Activated naive CD8-positive, alpha-beta T cell (primary cell): ENCODE measurements at regions not wholly inside any gene's neighbourhood (a gene's known extent, or its start where the extent isn't known, plus 50 kb on each side); places are given as distances from the start of the nearest gene placed in this dataset.
A peak's percentile ranks its signal among the peaks of the same experiment; 100 is the strongest.
"Not testable (repeated sequence)": the region's sequence is repeated elsewhere in the genome, so short reads cannot be mapped to it uniquely, and the experiment has no call there.

Source experiments
- H3K27ac Mint-ChIP-seq: one replicate; pipeline ENCODE4 v1.8.0; 2021; ENCODE audit warnings: mixed read lengths
- H3K27me3 Mint-ChIP-seq: one replicate; pipeline ENCODE4 v1.8.0; 2021; ENCODE audit warnings: mixed read lengths
- H3K36me3 Mint-ChIP-seq: one replicate; pipeline ENCODE4 v1.8.0; 2021; ENCODE audit warnings: mixed read lengths
- H3K4me1 Mint-ChIP-seq: one replicate; pipeline ENCODE4 v1.8.0; 2021; ENCODE audit warnings: low read depth, mixed read lengths
- H3K4me3 Mint-ChIP-seq: one replicate; pipeline ENCODE4 v1.8.0; 2021; ENCODE audit warnings: mild to moderate bottlenecking, mixed read lengths
- H3K9me3 Mint-ChIP-seq: one replicate; pipeline ENCODE4 v1.8.0; 2021; ENCODE audit warnings: low read depth, mixed read lengths

- H3K4me3 Mint-ChIP-seq, result no peak overlapping the region
- no peaks in the 10 kb centered on the region for H3K9me3 Mint-ChIP-seq
- no peaks in the 10 kb centered on the region for H3K27me3 Mint-ChIP-seq
- H3K4me1 Mint-ChIP-seq, result no peaks in the 10 kb centered on the region
- H3K36me3 Mint-ChIP-seq, result no peaks in the 10 kb centered on the region
- H3K27ac Mint-ChIP-seq, result no peak overlapping the region
Measured at GRCh38 chr4:14143892-14144291, 516.4 kb upstream of the BOD1L1 start.

DNA sequence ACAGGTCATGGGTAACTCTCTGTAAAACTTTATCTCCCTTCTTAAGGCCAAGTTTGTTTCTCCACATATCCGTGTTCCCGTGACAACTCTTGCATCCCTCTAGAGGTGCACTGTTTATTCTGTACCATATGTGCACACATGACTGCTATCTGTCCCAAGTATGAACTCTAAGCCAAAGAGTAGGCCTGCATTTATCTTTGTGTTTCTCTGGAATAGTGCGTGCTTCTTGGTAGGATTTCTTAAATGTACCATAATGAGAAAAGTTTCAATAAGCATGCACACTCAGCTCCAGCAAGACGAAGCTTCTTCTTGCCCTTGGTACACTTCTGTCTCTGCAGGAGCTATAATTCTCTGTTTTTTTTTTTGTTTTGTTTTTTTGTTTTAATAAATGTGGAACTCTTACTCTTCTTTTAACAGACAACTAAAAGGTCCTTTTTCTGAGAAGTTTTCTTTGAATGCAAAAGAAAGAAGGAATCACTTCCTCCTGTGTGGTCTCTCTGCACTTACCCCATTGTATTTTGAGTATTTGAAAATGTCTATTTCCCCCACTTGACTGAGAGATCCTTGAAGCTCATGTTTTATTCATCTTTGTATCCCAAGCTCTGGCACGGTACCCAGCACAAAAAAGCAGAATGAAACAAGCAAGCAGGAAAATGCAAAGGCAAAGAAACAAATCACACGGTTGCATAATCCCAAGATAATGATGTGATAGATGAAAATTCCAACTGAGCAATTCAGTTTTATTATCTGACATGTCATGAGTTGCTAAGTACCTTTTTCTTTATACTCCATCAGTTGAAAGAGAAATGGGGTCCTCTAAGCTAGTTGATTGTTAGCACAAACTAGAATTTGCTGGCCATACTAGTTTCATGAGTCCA is 521.9 kb upstream of the BOD1L1 start:
- H3K4me3 Mint-ChIP-seq, result no peak overlapping the region
- no peaks in the 10 kb centered on the region for H3K4me1 Mint-ChIP-seq
- no peaks in the 10 kb centered on the region for H3K36me3 Mint-ChIP-seq
- no peaks in the 10 kb centered on the region for H3K9me3 Mint-ChIP-seq
- H3K27ac Mint-ChIP-seq, result no peak overlapping the region
- no peaks in the 10 kb centered on the region for H3K27me3 Mint-ChIP-seq

- Mint-ChIP-seq H3K9me3 (no peaks in the 10 kb centered on the region), H3K27ac (no peak overlapping the region), H3K4me3 (no peak overlapping the region), H3K36me3 (no peaks in the 10 kb centered on the region), H3K27me3 (peaks cover 1% of the 10 kb centered on the region), H3K4me1 (no peaks in the 10 kb centered on the region)
Measured at GRCh38 chr4:14151101-14151500, 523.6 kb upstream of the BOD1L1 start.

- Mint-ChIP-seq H3K27ac (no peak overlapping the region), H3K4me3 (no peak overlapping the region)
Measured at GRCh38 chr4:14152834-14153519, 525.5 kb upstream of the BOD1L1 start.

DNA sequence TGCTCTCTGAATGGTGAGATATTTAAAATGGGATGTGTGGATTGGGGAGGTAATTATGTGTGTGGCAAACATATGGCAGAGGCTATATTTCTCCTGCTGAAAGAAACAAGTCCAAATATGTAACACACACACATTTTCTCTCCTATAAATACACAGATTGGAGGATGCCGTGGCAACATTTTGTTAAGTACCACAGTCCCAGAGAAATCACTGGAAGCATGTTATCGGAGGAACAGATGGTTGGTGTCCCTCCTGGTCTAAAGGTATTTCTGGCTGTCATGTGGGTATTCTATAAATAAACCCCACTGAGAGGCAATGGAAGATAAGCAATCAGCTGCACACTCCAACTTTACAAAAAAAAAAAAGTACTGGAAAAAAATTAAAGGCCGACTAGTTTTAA is 528.3 kb upstream of the BOD1L1 start:
- H3K4me3 Mint-ChIP-seq, result no peak overlapping the region
- no peaks in the 10 kb centered on the region for H3K9me3 Mint-ChIP-seq
- H3K27me3 Mint-ChIP-seq, result peaks cover 1% of the 10 kb centered on the region
- H3K36me3 Mint-ChIP-seq, result no peaks in the 10 kb centered on the region
- no peak overlapping the region for H3K27ac Mint-ChIP-seq
- no peaks in the 10 kb centered on the region for H3K4me1 Mint-ChIP-seq

More at GRCh38 chr4:14152834-14153519, 525.5 kb upstream of the BOD1L1 start:
- Mint-ChIP-seq H3K27me3 (peaks cover 1% of the 10 kb centered on the region), H3K9me3 (no peaks in the 10 kb centered on the region), H3K4me1 (no peaks in the 10 kb centered on the region), H3K36me3 (no peaks in the 10 kb centered on the region)

- H3K36me3 Mint-ChIP-seq, result no peaks in the 10 kb centered on the region
- H3K27ac Mint-ChIP-seq, result no peak overlapping the region
- H3K4me1 Mint-ChIP-seq, result no peaks in the 10 kb centered on the region
- no peaks in the 10 kb centered on the region for H3K9me3 Mint-ChIP-seq
- no peak overlapping the region for H3K4me3 Mint-ChIP-seq
- H3K27me3 Mint-ChIP-seq, result peaks cover 1% of the 10 kb centered on the region
Measured at GRCh38 chr4:14157262-14157661, 529.7 kb upstream of the BOD1L1 start.

GRCh38 chr4:14165222-14165920 is 537.8 kb upstream of the BOD1L1 start:
- peaks cover 2% of the 10 kb centered on the region for H3K4me1 Mint-ChIP-seq
- H3K4me3 Mint-ChIP-seq, result no peak overlapping the region
- no peaks in the 10 kb centered on the region for H3K9me3 Mint-ChIP-seq
- H3K27me3 Mint-ChIP-seq, result no peaks in the 10 kb centered on the region
- H3K27ac Mint-ChIP-seq, result no peak overlapping the region
- no peaks in the 10 kb centered on the region for H3K36me3 Mint-ChIP-seq

DNA sequence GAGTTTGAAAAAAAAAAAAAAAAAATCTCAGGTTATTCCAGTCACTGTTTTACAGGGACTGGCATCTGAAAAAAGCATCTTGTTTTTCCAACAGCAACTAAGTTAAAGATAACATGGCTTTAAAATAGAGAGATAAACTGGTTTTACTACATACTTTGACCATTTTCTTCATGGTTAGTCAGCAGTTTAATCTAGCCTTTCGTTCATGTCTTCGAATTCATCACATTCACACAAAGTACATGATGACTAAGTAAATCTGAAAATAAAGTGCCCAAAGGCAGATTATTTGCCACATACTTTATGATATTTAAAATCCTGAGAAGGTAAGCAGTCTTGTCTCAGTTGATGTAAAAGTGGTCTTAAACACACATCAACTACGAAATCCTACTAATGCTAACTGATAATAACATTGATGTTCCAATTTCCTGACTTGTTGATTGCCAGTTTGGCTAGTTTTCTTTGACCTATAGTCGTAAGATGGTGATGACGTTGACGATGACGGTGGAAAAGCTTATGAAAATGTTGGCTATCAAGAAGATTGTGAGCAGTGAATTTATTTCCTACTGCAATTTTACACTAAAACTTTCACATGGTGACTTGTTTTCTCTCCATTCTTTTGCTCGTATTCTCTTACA is 540.5 kb upstream of the BOD1L1 start:
- Mint-ChIP-seq H3K27ac (no peak overlapping the region), H3K27me3 (no peaks in the 10 kb centered on the region), H3K4me1 (peaks cover 2% of the 10 kb centered on the region), H3K4me3 (no peak overlapping the region), H3K9me3 (no peaks in the 10 kb centered on the region), H3K36me3 (no peaks in the 10 kb centered on the region)

DNA sequence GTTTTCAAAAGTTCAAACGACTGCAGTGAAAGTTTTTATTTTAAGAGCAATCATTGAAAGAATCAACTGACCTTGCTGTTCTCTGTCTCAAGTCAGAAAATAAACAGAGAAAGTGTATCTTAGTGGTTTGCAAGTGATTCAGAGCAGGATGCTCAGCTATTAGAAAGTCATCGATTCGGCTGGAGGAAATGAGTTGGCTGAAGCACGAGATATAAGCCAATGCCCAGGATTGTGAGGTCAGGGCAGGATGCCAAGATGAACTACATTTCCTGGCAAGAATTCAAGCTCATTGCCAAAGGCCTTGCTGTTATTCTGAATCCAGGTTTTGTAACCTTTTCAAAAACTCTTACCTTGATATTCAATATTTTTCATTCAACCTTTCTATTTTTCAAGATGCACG is 541.4 kb upstream of the BOD1L1 start:
- Mint-ChIP-seq H3K9me3 (no peaks in the 10 kb centered on the region), H3K36me3 (no peaks in the 10 kb centered on the region), H3K27ac (no peak overlapping the region), H3K4me3 (no peak overlapping the region), H3K4me1 (peaks cover 2% of the 10 kb centered on the region), H3K27me3 (no peaks in the 10 kb centered on the region)

DNA sequence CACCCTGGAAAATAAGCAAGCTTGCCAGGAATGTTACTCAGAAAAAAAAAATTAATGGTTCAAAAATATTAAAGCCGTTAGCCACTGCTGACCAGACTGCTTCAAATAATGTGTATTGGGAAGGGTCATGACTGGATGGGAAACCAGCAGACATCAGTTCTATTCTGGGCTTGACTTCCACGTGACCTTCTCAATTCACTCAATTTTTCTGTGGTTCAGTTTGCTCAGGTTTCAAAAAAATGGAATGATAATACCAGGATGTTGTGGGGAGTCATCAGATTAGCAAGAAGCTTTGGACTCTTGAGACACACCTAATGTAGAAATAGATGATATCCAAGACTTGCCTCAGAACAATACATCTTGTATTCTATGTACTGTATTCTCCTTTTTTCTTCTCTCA is 541.9 kb upstream of the BOD1L1 start:
- Mint-ChIP-seq H3K27me3 (no peaks in the 10 kb centered on the region), H3K27ac (no peak overlapping the region), H3K4me1 (peaks cover 2% of the 10 kb centered on the region), H3K4me3 (no peak overlapping the region), H3K9me3 (no peaks in the 10 kb centered on the region), H3K36me3 (no peaks in the 10 kb centered on the region)

DNA sequence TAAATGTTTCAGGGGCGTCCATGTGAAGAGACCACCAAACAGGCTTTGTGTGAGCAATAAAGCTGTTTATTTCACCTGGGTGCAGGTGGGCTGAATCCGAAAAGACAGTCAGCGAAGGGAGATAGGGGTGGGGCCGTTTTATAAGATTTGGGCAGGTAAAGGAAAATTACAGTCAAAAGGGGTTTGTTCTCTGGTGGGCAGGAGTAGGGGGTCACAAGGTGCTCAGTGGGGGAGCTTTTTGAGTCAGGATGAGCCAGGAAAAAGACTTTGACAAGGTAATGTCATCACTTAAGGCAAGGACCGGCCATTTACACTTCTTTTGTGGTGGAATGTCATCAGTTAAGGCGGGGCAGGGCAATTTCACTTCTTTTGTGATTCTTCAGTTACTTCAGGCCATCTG is 542.4 kb upstream of the BOD1L1 start:
- H3K4me3 Mint-ChIP-seq, H3K27me3 Mint-ChIP-seq, H3K27ac Mint-ChIP-seq, H3K4me1 Mint-ChIP-seq, H3K36me3 Mint-ChIP-seq, H3K9me3 Mint-ChIP-seq: not testable (repeated sequence)

- Mint-ChIP-seq H3K4me3 (no peak overlapping the region), H3K9me3 (no peaks in the 10 kb centered on the region), H3K27me3 (no peaks in the 10 kb centered on the region), H3K27ac (no peak overlapping the region), H3K4me1 (peaks cover 29% of the 10 kb centered on the region), H3K36me3 (no peaks in the 10 kb centered on the region)
Measured at GRCh38 chr4:14176613-14177012, 549.1 kb upstream of the BOD1L1 start.

- H3K9me3 Mint-ChIP-seq, result no peaks in the 10 kb centered on the region
- H3K27ac Mint-ChIP-seq, result peak overlapping the region; percentile 78
- no peaks in the 10 kb centered on the region for H3K27me3 Mint-ChIP-seq
- H3K36me3 Mint-ChIP-seq, result no peaks in the 10 kb centered on the region
- peaks cover 29% of the 10 kb centered on the region for H3K4me1 Mint-ChIP-seq
- peak overlapping the region; percentile 57 for H3K4me3 Mint-ChIP-seq
Measured at GRCh38 chr4:14177987-14178386, 550.5 kb upstream of the BOD1L1 start.

DNA sequence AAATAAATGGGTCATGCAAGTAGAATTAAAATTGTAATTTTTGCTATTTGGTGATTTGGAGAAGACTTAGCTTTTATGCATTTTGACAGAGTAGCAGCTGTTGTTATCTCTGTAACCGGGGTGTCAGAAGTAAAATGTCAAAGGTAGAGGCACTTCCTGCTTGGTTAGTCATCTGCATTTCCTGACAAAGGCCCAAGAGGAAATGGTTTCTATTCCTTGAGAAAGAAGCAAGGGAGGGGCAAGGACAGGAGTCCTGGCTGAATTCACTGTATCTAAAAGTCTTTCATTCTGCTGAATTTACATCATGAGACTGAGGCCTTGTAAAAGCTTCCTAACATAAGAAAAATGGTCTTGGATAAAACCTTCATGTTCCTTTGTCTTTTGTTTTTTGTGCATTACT is 550.9 kb upstream of the BOD1L1 start:
- H3K4me1 Mint-ChIP-seq, result peaks cover 29% of the 10 kb centered on the region
- H3K27me3 Mint-ChIP-seq, result no peaks in the 10 kb centered on the region
- H3K9me3 Mint-ChIP-seq, result no peaks in the 10 kb centered on the region
- peak overlapping the region; percentile 57 for H3K4me3 Mint-ChIP-seq
- no peaks in the 10 kb centered on the region for H3K36me3 Mint-ChIP-seq
- peak overlapping the region; percentile 78 for H3K27ac Mint-ChIP-seq

DNA sequence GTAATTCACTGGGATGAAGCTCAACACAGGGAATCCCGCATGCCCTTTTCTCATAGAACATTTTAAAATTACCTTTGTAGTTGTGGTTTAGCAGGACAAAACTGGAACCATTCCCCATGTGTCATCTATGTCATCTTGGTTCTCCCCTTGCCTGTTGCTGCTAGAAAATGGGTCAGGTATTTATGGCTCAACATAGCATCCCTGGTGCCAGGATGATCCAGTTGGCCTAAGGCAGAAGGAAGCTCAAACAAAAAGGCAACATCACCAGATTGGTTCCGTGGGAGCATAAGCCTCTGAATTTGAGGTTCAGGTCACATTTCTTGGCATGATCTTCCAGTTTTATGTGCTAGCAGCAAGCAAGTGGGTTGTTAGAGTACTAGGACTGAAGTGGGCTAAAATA is 552.6 kb upstream of the BOD1L1 start:
- H3K4me1 Mint-ChIP-seq, result peaks cover 29% of the 10 kb centered on the region
- no peak overlapping the region for H3K4me3 Mint-ChIP-seq
- H3K36me3 Mint-ChIP-seq, result no peaks in the 10 kb centered on the region
- H3K9me3 Mint-ChIP-seq, result no peaks in the 10 kb centered on the region
- no peak overlapping the region for H3K27ac Mint-ChIP-seq
- no peaks in the 10 kb centered on the region for H3K27me3 Mint-ChIP-seq
